ENCODE measurements at regions not wholly inside any gene's neighbourhood (a gene's known extent, or its start where the extent isn't known, plus 50 kb on each side); places are given as distances from the start of the nearest gene placed in this dataset.

- no peak for DNase-seq
- Histone ChIP-seq H3K27ac (no peak overlapping the region), H3K9me3 (peaks cover 0 to 24% of the 10 kb centered on the region in 2 donors), H3K36me3 (no peaks in the 10 kb centered on the region), H3K4me3 (no peak overlapping the region), H3K27me3 (no peaks in the 10 kb centered on the region), H3K4me1 (no peaks in the 10 kb centered on the region)
- peak; percentile 19 for ATAC-seq
- intact Hi-C loops (cut with DNase I): no loop called here
- TF ChIP-seq, protein P1, sequence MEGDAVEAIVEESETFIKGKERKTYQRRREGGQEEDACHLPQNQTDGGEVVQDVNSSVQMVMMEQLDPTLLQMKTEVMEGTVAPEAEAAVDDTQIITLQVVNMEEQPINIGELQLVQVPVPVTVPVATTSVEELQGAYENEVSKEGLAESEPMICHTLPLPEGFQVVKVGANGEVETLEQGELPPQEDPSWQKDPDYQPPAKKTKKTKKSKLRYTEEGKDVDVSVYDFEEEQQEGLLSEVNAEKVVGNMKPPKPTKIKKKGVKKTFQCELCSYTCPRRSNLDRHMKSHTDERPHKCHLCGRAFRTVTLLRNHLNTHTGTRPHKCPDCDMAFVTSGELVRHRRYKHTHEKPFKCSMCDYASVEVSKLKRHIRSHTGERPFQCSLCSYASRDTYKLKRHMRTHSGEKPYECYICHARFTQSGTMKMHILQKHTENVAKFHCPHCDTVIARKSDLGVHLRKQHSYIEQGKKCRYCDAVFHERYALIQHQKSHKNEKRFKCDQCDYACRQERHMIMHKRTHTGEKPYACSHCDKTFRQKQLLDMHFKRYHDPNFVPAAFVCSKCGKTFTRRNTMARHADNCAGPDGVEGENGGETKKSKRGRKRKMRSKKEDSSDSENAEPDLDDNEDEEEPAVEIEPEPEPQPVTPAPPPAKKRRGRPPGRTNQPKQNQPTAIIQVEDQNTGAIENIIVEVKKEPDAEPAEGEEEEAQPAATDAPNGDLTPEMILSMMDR (IDR thresholded peaks at IDR 0.05): no peak
Observed at GRCh38 chr20:10843146-10843711, 169.4 kb upstream of the JAG1 start.

DNA sequence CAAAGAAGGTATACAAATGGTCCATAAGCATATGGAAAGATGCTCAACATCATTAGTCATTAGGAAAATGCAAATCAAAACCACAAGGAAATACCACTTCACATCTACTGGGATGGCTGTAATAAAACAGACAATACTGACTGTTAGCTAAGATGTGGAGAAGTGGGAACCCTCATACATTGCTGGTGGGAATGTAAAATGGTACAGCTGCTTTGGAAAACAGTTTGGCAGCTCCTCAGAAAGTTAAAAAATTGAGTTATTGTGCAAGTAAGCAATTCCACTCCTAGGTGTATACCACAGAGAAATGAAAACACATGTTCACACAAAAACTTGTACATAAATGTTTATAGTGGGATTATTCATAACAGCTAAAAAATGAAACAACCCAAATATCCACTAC lies 173.0 kb upstream of the JAG1 start:
- Histone ChIP-seq H3K27me3 (no peaks in the 10 kb centered on the region), H3K4me3 (no peak overlapping the region), H3K9me3 (peaks cover 0 to 10% of the 10 kb centered on the region in 2 donors), H3K4me1 (peaks cover 0 to 7% of the 10 kb centered on the region in 2 donors), H3K27ac (no peak overlapping the region), H3K36me3 (no peaks in the 10 kb centered on the region)
- TF ChIP-seq, protein P1 (IDR thresholded peaks at IDR 0.05): no peak
- no peak for DNase-seq
- intact Hi-C loops (cut with DNase I): no loop called here
- no peak for ATAC-seq

- H3K36me3 ChIP-seq: no peaks in the 10 kb centered on the region
- no peak overlapping the region for H3K4me3 ChIP-seq
- TF ChIP-seq, protein P1 (IDR thresholded peaks at IDR 0.05): no peak
- intact Hi-C loops (cut with DNase I): no loop called here
- H3K9me3 ChIP-seq: no peaks in the 10 kb centered on the region
- peak overlapping the region; percentile 25 to 41 for H3K27ac ChIP-seq
- H3K27me3 ChIP-seq: no peaks in the 10 kb centered on the region
- H3K4me1 ChIP-seq: peaks cover 0 to 7% of the 10 kb centered on the region in 2 donors
- ATAC-seq: peak; percentile 79
- DNase-seq: no peak
Observed at GRCh38 chr20:10848810-10849370, 175.1 kb upstream of the JAG1 start.

DNA sequence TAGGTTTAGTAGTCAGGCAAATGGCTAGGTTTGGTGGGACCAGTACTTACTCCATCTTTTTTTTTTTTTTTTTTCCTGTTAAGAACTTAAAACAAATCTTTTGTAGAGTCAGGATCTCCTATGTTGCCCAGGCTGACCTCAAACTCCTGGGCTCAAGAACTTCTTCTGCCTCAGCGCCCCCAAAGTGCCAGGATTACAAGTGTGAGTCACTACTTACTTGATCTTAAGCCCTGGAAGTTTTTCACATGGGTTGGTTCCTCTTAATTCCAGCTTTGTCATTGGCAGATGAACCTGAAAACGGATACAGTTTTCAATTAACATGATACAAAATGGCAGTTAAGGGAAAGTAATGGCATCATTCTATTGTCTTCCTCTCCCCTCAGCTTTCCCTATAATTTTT lies 179.4 kb upstream of the JAG1 start:
- DNase-seq: no peak
- H3K9me3 ChIP-seq: no peaks in the 10 kb centered on the region
- no peak overlapping the region for H3K27ac ChIP-seq
- H3K4me3 ChIP-seq: no peak overlapping the region
- H3K27me3 ChIP-seq: no peaks in the 10 kb centered on the region
- TF ChIP-seq, protein P1 (IDR thresholded peaks at IDR 0.05): no peak
- no peak for ATAC-seq
- intact Hi-C loops (cut with DNase I): no loop called here
- H3K4me1 ChIP-seq: peaks cover 6 to 7% of the 10 kb centered on the region in 2 donors
- H3K36me3 ChIP-seq: no peaks in the 10 kb centered on the region

DNA sequence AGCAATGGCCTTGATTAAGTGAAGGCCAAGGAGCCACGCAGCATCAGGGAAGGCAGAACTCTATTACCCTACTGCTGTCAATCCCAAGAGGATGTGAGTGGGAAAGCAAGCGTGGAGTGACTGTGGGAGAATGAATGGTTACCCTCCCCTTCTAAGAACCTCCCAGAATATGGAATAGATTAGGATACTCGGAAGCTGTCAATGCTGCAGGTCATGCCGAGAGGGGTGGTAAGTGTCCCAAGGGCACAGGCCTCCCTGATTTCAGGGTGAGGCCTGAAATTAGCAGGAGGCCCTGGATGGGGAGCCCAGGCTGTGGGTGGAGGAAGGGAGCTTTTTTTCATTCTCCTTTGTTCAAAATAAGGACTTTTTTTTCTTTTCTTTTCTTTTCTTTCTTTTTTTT lies 179.9 kb upstream of the JAG1 start:
- ATAC-seq (no peak), DNase-seq (no peak)
- Histone ChIP-seq H3K27ac (no peak overlapping the region), H3K4me3 (no peak overlapping the region), H3K27me3 (no peaks in the 10 kb centered on the region), H3K36me3 (no peaks in the 10 kb centered on the region), H3K4me1 (peaks cover 3 to 7% of the 10 kb centered on the region in 2 donors), H3K9me3 (no peaks in the 10 kb centered on the region)
- intact Hi-C loops (cut with DNase I): no loop called here
- TF ChIP-seq, protein P1 (IDR thresholded peaks at IDR 0.05): no peak
